ENCODE measurements at regions not wholly inside any gene's neighbourhood (a gene's known extent, or its start where the extent isn't known, plus 50 kb on each side); places are given as distances from the start of the nearest gene placed in this dataset.

GRCh38 chr10:81095238-81095637 lies 557.5 kb downstream of the SH2D4B start:
- TF ChIP-seq CTCF (IDR thresholded peaks at IDR 0.05 in 4 of 5, conservative IDR thresholded peaks at IDR 0.05 in 1 of 5): no peak
- no peak for TF ChIP-seq POLR2A (IDR thresholded peaks at IDR 0.05)
